ENCODE measurements at regions not wholly inside any gene's neighbourhood (a gene's known extent, or its start where the extent isn't known, plus 50 kb on each side); places are given as distances from the start of the nearest gene placed in this dataset.

DNA sequence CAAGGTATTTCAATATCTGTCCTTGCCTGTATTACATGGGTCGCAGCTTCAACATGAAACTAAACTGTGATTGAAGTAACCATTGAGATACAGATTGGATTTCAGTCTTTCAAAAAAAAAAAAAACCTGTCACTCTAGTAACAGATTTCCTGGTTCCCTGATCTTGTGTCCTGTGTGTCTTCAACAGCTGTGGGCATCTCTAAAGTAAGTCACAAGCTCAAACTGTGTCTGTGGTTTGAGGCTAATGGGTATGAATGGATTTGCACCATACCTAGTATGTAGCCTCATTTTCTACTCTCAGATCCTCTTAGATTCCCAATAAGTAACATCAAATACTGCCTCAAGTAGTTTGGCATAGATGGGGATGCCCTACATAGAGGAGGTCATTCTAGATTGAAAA, 300.1 kb downstream of the COG6 start (continued):
- TF ChIP-seq, protein P1, sequence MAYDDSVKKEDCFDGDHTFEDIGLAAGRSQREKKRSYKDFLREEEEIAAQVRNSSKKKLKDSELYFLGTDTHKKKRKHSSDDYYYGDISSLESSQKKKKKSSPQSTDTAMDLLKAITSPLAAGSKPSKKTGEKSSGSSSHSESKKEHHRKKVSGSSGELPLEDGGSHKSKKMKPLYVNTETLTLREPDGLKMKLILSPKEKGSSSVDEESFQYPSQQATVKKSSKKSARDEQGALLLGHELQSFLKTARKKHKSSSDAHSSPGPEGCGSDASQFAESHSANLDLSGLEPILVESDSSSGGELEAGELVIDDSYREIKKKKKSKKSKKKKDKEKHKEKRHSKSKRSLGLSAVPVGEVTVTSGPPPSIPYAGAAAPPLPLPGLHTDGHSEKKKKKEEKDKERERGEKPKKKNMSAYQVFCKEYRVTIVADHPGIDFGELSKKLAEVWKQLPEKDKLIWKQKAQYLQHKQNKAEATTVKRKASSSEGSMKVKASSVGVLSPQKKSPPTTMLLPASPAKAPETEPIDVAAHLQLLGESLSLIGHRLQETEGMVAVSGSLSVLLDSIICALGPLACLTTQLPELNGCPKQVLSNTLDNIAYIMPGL (CRISPR knock-in tag; IDR thresholded peaks at IDR 0.05) = no peak

GRCh38 chr13:39956036-39956435, 300.6 kb downstream of the COG6 start:
- Histone ChIP-seq H3K4me2 (ENCODE audit: insufficient read depth, low read length) (no peak overlapping the region), H3K4me1 (replicated peaks in 1 of 2; ENCODE audit: control insufficient read depth in 2 of 2, insufficient read depth in 2 of 2, low read length in 2 of 2) (no peaks in the 10 kb centered on the region), H4K20me1 (replicated peaks; ENCODE audit: control insufficient read depth, insufficient read depth, low read length) (no peaks in the 10 kb centered on the region), H3K27me3 (ENCODE audit: control insufficient read depth in 2 of 2, insufficient read depth in 2 of 2, low read length in 2 of 2) (no peaks in the 10 kb centered on the region), H3K9me3 (replicated peaks; ENCODE audit: control insufficient read depth, insufficient read depth, low read depth, low read length) (no peaks in the 10 kb centered on the region), H2AFZ (ENCODE audit: low read depth, low read length) (no peak overlapping the region), H3K4me3 (no peak overlapping the region), H3K9ac (ENCODE audit: insufficient read depth in 1 of 2, low read depth in 2 of 2, low read length in 2 of 2) (no peak overlapping the region), H3K27ac (ENCODE audit: extremely low read depth, low read depth, low read length) (no peak overlapping the region), H3K79me2 (ENCODE audit: control insufficient read depth, insufficient read depth, low read length) (no peaks in the 10 kb centered on the region), H3K9me1 (ENCODE audit: control insufficient read depth, insufficient read depth, low read length) (no peaks in the 10 kb centered on the region), H3K36me3 (ENCODE audit: control insufficient read depth, insufficient read depth, low read length) (no peaks in the 10 kb centered on the region)
- ChIA-PET POLR2A (no interaction called here), CTCF (ENCODE audit: low intra/inter-chr PET ratio) (no interaction called here)
- intact Hi-C loops (cut with micrococcal nuclease) = no loop called here
- FAIRE-seq (no peak), ATAC-seq (no peak), DNase-seq (ENCODE audit: extremely low read depth in 1 of 4, low spot score in 3 of 4) (no peak)
- 0% methylated on average over 2 of the region's 2 CpGs for WGBS (ENCODE audit: insufficient coverage, low coverage, missing lambda C conversion rate)
- BruUV-seq (replicated peaks) = no TSS peak
- in situ Hi-C loops (cut with MboI) = no loop called here
- TF ChIP-seq, protein P2, sequence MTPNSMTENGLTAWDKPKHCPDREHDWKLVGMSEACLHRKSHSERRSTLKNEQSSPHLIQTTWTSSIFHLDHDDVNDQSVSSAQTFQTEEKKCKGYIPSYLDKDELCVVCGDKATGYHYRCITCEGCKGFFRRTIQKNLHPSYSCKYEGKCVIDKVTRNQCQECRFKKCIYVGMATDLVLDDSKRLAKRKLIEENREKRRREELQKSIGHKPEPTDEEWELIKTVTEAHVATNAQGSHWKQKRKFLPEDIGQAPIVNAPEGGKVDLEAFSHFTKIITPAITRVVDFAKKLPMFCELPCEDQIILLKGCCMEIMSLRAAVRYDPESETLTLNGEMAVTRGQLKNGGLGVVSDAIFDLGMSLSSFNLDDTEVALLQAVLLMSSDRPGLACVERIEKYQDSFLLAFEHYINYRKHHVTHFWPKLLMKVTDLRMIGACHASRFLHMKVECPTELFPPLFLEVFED (CRISPR knock-in tag; conservative IDR thresholded peaks at IDR 0.05) = no peak
- no peak for TF ChIP-seq YY1 (IDR thresholded peaks at IDR 0.05; ENCODE audit: borderline replicate concordance in 1 of 3, control insufficient read depth in 1 of 3, extremely low read depth in 1 of 3, insufficient read depth in 3 of 3, insufficient read length in 1 of 3, insufficient replicate concordance in 2 of 3, low read depth in 1 of 3, low read length in 2 of 3)
